ENCODE measurements at regions not wholly inside any gene's neighbourhood (a gene's known extent, or its start where the extent isn't known, plus 50 kb on each side); places are given as distances from the start of the nearest gene placed in this dataset.

- no peak for DNase-seq
Observed at GRCh38 chr20:19003366-19004336, 190.1 kb downstream of the SCP2D1 start.

- no peak for DNase-seq
Observed at GRCh38 chr20:19004975-19005374, 191.4 kb downstream of the SCP2D1 start.

GRCh38 chr20:19008497-19008896, 194.9 kb downstream of the SCP2D1 start:
- DNase-seq = no peak

- no peak for DNase-seq
Observed at GRCh38 chr20:19009081-19009688, 195.6 kb downstream of the SCP2D1 start.

- no peak for DNase-seq
Observed at GRCh38 chr20:19012676-19013075, 199.1 kb downstream of the SCP2D1 start.

- DNase-seq = no peak
Observed at GRCh38 chr20:19013907-19014306, 198.5 kb upstream of the SLC24A3 start.

GRCh38 chr20:19015351-19016139, 196.9 kb upstream of the SLC24A3 start:
- no peak for DNase-seq

GRCh38 chr20:19016140-19016497, 196.3 kb upstream of the SLC24A3 start:
- DNase-seq = no peak

- no peak for DNase-seq
Observed at GRCh38 chr20:19017104-19017690, 195.2 kb upstream of the SLC24A3 start.

- no peak for DNase-seq
Observed at GRCh38 chr20:19018881-19019280, 193.6 kb upstream of the SLC24A3 start.

GRCh38 chr20:19019734-19020364, 192.6 kb upstream of the SLC24A3 start:
- DNase-seq = no peak

GRCh38 chr20:19021406-19022117, 190.9 kb upstream of the SLC24A3 start:
- DNase-seq = no peak

GRCh38 chr20:19022118-19022575, 190.3 kb upstream of the SLC24A3 start:
- DNase-seq = no peak

GRCh38 chr20:19022791-19023448, 189.5 kb upstream of the SLC24A3 start:
- no peak for DNase-seq

GRCh38 chr20:19024296-19025035, 188.0 kb upstream of the SLC24A3 start:
- DNase-seq = no peak

- no peak for DNase-seq
Observed at GRCh38 chr20:19025430-19026120, 186.9 kb upstream of the SLC24A3 start.

GRCh38 chr20:19026121-19026878, 186.1 kb upstream of the SLC24A3 start:
- DNase-seq = no peak

- no peak for DNase-seq
Observed at GRCh38 chr20:19026901-19027644, 185.4 kb upstream of the SLC24A3 start.

All from midbrain (tissue), 1 donor.